SH-SY5Y (cell line): ENCODE measurements at regions not wholly inside any gene's neighbourhood (a gene's known extent, or its start where the extent isn't known, plus 50 kb on each side); places are given as distances from the start of the nearest gene placed in this dataset.

Experiments
- GATA2 ChIP-seq: IDR thresholded peaks from 2 replicates; pipeline ENCODE4 v1.6.1; 2011; ENCODE audit warnings: mild to moderate bottlenecking, low read depth, low read length
- GATA3 ChIP-seq: IDR thresholded peaks from 2 replicates; pipeline ENCODE4 v1.6.1; 2011; ENCODE audit warnings: low read depth, mild to moderate bottlenecking, low read length, moderate library complexity

GRCh38 chr2:198382811-198383210 is 578.4 kb downstream of the PLCL1 start:
- TF ChIP-seq GATA3 (no peak), GATA2 (no peak)
